ENCODE measurements at regions not wholly inside any gene's neighbourhood (a gene's known extent, or its start where the extent isn't known, plus 50 kb on each side); places are given as distances from the start of the nearest gene placed in this dataset.

DNA sequence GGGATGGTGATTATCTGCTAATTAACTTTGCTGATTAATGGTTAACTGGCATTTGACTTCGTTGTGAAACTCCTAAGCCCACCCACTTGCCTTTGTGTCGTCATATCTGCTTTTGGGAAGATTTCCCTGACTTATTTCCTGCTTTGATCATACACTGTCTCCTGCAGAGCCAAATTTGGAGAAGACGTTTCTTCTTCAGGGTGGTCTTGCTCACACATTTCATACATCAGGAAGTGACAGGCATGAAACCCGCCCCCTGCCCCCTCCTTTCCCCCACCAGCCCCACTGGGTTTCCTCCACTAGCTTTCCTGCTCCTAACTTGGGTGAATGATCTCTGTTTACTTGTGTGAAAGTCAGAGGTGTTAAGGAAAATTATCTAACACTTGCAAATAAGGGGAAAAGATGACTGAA is 300.1 kb downstream of the TSN start:
- TF ChIP-seq EZH2 (IDR thresholded peaks at IDR 0.05; ENCODE audit: insufficient read depth, low read length): no peak
- TF ChIP-seq, protein P1, sequence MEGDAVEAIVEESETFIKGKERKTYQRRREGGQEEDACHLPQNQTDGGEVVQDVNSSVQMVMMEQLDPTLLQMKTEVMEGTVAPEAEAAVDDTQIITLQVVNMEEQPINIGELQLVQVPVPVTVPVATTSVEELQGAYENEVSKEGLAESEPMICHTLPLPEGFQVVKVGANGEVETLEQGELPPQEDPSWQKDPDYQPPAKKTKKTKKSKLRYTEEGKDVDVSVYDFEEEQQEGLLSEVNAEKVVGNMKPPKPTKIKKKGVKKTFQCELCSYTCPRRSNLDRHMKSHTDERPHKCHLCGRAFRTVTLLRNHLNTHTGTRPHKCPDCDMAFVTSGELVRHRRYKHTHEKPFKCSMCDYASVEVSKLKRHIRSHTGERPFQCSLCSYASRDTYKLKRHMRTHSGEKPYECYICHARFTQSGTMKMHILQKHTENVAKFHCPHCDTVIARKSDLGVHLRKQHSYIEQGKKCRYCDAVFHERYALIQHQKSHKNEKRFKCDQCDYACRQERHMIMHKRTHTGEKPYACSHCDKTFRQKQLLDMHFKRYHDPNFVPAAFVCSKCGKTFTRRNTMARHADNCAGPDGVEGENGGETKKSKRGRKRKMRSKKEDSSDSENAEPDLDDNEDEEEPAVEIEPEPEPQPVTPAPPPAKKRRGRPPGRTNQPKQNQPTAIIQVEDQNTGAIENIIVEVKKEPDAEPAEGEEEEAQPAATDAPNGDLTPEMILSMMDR (IDR thresholded peaks at IDR 0.05; ENCODE audit: insufficient read depth, low read depth, low read length): no peak
